HG03175 (cell line): ENCODE measurements at regions not wholly inside any gene's neighbourhood (a gene's known extent, or its start where the extent isn't known, plus 50 kb on each side); places are given as distances from the start of the nearest gene placed in this dataset.

Source experiments
- ATAC-seq: cut with Tn5 transposase; IDR thresholded peaks from one replicate; pipeline ENCODE4 v1.9.1; 2021; ENCODE audit warnings: mild to moderate bottlenecking, moderate library complexity; ENCODE audit not compliant: unreplicated experiment

GRCh38 chr11:116481126-116481675 lies 291.6 kb downstream of the BUD13 start:
- ATAC-seq = no peak

- ATAC-seq = no peak
Observed at GRCh38 chr11:116478669-116479668, 293.8 kb downstream of the BUD13 start.

DNA sequence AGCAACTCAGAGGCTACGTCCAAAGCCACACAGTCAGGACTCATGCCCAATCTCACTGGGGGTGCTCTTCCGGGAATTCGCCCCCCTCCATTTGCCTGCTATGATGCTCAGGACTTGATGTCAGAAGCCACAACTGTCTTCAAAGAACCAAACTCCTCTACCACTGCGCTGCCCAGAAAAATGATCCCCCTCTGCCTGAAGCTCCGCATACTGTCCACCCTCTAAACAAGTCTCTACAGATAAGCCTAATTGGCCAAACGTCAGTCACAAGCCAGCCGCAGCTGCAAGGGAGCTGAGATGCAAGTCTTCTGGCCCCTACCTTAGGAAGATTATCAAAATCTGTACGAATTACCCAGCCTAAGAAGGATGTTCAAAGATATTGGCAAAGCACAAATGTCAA lies 294.6 kb downstream of the BUD13 start:
- ATAC-seq = no peak

- ATAC-seq = no peak
Observed at GRCh38 chr11:116473790-116474346, 298.9 kb downstream of the BUD13 start.

- no peak for ATAC-seq
Observed at GRCh38 chr11:116473206-116473769, 299.5 kb downstream of the BUD13 start.

GRCh38 chr11:116472651-116473050 lies 300.1 kb downstream of the BUD13 start:
- no peak for ATAC-seq

- ATAC-seq = no peak
Observed at GRCh38 chr11:116471608-116472256, 301.1 kb downstream of the BUD13 start.

DNA sequence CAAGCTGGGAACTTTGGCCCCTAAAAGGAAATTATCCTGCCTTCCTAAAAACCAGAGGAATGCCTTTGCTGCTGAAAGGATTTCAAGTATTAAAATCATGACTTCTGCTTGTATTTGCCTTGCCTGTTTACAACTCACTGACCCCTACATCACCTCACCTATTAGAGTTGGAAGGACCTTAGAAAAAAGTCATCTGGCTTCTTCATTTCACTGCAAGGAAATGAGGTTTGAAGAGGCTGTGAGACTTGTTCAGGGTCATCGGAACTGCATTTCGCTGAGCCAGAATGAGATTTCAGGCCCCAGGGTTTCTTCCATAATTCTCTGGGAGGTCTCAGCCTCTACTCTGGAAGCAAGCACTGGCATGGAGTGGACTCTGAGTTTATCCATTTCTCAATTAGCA lies 304.1 kb downstream of the BUD13 start:
- no peak for ATAC-seq

GRCh38 chr11:116467823-116468222 lies 305.0 kb downstream of the BUD13 start:
- no peak for ATAC-seq

DNA sequence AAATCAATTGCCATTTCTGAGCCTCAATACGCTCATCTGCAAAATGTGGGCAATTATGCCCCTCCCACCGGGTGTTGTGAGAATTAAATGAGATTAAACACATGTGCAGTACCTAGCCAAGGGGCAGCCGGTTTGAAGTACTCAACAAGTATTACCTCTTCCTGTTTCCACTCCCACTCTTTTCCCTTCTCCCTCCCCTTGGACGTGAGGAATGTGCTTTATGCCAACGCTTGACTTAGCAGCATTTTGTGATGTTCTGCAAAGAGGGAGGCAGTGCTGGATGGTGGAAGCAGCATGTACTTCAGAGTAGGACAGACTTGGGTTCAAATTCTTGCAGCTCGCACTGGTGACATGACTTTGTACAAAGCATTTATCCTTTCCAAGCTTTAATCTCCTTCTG lies 306.0 kb downstream of the BUD13 start:
- no peak for ATAC-seq

GRCh38 chr11:116466191-116466590 lies 306.6 kb downstream of the BUD13 start:
- no peak for ATAC-seq

DNA sequence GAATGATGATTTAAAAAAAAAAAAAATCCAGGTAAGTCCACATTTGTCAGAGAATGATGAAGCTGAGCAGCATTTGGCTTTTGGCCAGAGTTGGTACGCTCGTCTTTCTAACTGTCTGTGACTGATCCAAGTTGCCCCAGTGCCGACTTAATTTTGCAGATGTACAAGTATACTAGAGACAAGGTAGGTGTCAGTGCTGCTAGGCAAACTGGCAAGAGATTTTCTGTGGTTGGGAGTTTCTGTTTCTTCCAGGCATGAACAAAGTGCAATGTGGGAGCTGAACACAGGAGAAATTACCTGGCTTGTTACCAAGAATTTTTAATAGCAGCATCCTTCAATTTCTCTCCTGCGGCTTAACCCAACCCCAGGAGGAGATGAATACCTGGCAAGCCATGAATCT lies 307.7 kb downstream of the BUD13 start:
- no peak for ATAC-seq

DNA sequence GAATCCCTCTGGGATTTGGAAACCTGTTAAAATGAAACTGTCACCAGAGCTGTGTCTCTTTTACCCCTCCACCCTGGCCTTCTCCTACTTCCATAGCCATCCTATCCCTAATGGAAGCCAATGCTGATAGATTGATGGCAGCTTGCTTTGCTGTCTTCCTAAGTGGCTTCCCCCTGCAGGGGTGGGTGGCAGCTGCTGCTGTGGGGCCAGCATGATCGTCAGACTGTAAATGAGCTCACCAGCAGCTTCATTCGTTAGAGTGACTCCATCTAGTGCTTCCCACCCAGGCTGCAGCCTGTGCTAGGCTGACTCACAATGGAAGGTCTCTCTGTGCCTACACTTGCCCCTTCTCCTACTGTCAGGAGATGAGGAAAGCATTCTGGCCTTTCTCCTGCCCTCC lies 311.0 kb downstream of the BUD13 start:
- no peak for ATAC-seq

DNA sequence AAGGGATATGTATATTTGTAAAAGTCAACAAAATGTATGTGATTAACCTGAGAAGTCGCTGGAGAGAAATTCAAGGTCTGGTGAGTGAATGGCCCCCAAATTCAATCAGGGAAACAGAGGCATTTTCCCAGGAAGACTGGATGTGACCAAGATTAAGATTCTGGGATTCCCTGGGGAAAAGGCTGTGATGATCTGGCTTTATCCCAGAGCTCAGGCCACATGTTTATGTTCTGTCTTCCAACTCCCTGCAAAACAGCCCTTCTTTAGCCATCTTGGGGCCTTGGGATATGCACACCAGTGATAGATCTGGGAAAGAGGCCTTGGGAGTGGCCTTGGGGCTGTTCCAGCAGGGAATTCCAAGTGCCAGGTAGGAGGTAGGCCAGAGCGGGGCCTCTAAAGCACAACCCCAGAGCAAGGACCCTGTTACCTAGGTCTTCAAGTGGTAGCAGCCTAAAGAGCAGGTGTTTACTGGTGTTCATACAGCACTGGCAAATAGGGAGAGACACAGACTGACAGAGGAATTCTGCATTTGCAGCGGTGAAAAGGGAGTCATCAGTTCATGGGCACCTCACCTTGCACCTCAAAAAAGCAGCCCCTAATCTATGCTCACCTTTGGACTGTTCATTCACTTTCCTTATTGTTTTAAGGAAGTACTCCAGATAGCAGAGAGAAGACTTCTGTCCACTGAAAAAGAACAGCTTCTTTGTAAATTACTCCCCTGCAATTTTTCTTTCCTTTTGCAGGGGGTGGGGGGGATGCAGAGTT lies 312.4 kb downstream of the BUD13 start:
- no peak for ATAC-seq

DNA sequence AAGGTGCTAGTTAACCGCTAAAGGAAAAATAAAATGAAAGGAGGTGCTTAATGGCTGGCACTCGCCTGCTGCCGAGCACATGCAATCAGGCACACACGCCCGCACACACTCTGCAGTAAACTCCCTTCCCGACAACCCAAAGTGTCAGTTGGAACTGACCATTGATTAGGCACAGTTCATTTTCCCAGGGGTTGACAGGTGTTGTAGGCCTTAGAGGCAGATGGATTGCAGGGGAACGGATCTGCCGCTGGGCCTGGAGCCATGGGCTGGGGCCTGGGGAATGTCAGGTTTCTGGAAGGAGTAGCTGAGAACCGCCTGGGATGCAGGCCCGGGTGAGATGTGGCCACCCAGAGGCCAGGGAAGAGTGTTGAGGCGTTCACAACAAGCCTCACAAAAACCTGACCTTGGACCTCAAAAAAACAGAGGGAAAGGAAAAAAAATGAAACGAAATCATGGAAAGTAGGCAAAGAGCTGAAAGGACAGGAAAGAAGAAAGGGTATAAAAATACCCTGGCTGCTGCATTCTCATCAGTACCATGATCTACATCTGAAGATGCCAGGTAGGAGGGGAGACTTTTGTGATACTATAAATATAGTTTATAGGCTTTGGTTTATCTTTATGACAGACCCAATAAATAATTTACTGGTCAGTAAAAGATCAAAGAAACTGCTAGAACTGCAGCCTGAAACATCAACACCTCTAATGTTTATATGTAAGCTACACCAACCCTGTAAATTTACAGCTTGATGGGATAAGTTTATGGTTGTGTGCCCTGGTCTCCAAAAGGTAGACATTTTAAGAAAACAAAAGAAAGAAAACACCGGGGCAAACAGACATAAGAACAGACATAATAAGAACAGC lies 313.4 kb downstream of the BUD13 start:
- ATAC-seq = no peak

GRCh38 chr11:116458546-116458945 lies 314.2 kb downstream of the BUD13 start:
- ATAC-seq = no peak

DNA sequence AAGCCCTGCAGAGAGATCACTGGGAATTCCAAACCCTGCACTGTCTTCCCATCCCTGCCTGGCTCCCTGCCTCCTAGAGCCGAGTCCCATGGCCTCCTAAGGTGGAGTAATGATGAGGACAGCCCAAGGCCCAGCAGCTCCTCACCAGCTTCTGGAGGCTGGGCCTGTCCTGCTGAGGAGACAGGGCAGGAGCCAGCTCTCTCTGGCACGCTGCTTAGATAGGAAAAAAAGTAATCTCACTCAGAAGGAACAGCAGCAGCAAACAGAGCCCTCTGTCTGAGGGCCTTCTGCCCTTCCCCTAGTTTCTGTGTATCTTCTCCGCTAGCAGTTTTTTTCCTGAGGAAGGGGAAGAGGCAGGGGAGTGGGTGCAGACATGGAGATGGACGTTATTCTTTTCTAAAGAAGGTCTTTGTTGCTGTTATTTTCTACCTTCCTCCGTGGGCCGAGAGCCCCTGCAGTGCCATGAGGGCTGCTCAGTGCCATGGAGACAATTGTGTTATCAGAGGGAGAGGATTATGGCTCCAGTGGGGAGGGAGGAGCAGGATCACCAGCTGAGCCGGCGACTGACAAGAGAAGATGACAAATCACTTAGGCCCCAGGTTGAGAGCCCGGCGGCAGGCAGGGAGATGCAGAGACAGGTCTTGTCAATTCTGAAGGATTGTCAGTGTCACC lies 315.3 kb downstream of the BUD13 start:
- ATAC-seq = no peak

DNA sequence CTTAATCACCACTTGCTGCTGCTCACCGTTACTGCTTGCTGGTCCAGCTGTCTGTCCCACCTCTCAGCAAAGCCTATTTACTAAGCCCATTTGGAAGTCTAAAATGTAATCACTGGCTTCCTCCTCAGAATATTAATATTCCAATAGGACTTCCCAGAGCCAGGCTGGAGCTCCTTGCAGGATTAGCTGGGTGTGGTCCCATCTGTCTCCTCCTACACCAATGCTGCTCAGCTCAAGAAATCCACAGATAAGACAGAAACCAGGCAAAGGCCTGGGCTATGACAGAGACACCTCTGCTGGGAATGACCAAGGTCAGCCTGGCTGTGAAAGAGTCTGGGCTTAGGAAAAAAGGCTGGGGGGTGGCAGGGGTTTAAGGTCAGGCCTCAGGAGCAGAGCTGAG lies 317.8 kb downstream of the BUD13 start:
- no peak for ATAC-seq
